ENCODE measurements at regions not wholly inside any gene's neighbourhood (a gene's known extent, or its start where the extent isn't known, plus 50 kb on each side); places are given as distances from the start of the nearest gene placed in this dataset.

DNA sequence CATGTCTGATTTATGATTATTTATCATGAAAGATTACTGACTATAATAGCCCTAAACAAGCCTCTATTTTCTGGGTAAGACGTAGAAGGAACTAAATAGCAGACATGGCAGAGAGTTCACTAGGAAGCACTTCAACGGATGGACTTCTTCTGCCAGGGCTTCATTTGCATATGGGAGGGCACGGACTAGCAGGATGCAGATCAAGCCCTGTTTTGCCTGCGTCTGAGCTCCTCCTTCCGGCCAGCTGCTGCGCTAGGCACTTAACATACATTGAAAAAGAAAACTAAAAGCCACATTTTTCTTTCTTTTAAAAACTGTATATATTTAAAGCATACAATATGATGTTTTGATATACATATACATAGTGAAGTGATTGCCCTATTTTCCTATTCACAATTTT lies 340.0 kb upstream of the MEX3C start:
- ATAC-seq (ENCODE audit: insufficient read depth, low read depth) (0 out of 3 replicates have a peak, but pooled peaks have one; percentile 52), DNase-seq (peak; percentile 10)
- no peak overlapping the region for H3K27ac ChIP-seq (ENCODE audit: low read length)

DNA sequence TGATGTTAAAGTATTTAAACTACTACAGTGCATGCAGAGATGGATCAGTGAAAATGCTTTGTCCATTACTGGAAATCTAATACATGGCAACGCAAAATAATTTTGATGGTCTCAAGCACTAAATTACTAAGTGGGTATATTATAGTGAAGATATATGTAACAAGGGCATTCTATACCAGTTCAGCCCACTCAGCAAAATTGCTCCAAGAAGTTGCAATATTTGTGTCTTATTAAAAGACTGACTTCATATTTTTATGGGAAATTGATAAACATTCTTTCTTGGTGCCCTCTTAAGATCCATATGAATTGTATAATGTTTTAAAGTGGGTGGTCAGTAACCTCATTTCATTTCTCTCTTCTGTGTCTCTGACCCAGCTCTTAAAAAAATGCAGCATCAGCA lies 343.1 kb upstream of the MEX3C start:
- no peaks in the 10 kb centered on the region for H3K9me3 ChIP-seq (ENCODE audit: insufficient read depth, low read length, severe bottlenecking)
- no peaks in the 10 kb centered on the region for H3K27me3 ChIP-seq (ENCODE audit: insufficient read depth, low read length, poor library complexity)
- no peak overlapping the region for H3K4me2 ChIP-seq (ENCODE audit: insufficient read depth, low read length)
- H4K20me1 ChIP-seq (ENCODE audit: insufficient read depth, low read length), result no peaks in the 10 kb centered on the region
- H3K4me1 ChIP-seq (ENCODE audit: insufficient read depth, low read length), result no peaks in the 10 kb centered on the region
- no peaks in the 10 kb centered on the region for H3K36me3 ChIP-seq (ENCODE audit: insufficient read depth, low read length)
- no peaks in the 10 kb centered on the region for H3K79me2 ChIP-seq (ENCODE audit: insufficient read depth, low read length)
- H3K4me3 ChIP-seq (ENCODE audit: low read depth in 1 of 2, low read length in 2 of 2), result no peak overlapping the region
- no peak for DNase-seq
- no peak overlapping the region for H3K9ac ChIP-seq (ENCODE audit: low read depth, low read length)
- no peak overlapping the region for H2AFZ ChIP-seq (ENCODE audit: low read depth, low read length)
- TF ChIP-seq EZH2 (IDR thresholded peaks at IDR 0.05; ENCODE audit: borderline replicate concordance, low read depth, low read length, severe bottlenecking), result no peak
- TF ChIP-seq, protein P1, sequence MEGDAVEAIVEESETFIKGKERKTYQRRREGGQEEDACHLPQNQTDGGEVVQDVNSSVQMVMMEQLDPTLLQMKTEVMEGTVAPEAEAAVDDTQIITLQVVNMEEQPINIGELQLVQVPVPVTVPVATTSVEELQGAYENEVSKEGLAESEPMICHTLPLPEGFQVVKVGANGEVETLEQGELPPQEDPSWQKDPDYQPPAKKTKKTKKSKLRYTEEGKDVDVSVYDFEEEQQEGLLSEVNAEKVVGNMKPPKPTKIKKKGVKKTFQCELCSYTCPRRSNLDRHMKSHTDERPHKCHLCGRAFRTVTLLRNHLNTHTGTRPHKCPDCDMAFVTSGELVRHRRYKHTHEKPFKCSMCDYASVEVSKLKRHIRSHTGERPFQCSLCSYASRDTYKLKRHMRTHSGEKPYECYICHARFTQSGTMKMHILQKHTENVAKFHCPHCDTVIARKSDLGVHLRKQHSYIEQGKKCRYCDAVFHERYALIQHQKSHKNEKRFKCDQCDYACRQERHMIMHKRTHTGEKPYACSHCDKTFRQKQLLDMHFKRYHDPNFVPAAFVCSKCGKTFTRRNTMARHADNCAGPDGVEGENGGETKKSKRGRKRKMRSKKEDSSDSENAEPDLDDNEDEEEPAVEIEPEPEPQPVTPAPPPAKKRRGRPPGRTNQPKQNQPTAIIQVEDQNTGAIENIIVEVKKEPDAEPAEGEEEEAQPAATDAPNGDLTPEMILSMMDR (IDR thresholded peaks at IDR 0.05; ENCODE audit: borderline replicate concordance, extremely low read depth, low read length, poor library complexity, severe bottlenecking), result no peak
- ATAC-seq (ENCODE audit: insufficient read depth, low read depth), result no peak
- no peak overlapping the region for H3K27ac ChIP-seq (ENCODE audit: low read length)

More for the DNA sequence above, 340.0 kb upstream of the MEX3C start:
- no peaks in the 10 kb centered on the region for H3K4me1 ChIP-seq (ENCODE audit: insufficient read depth, low read length)
- H2AFZ ChIP-seq (ENCODE audit: low read depth, low read length), result no peak overlapping the region
- H4K20me1 ChIP-seq (ENCODE audit: insufficient read depth, low read length), result no peaks in the 10 kb centered on the region
- H3K9me3 ChIP-seq (ENCODE audit: insufficient read depth, low read length, severe bottlenecking), result no peaks in the 10 kb centered on the region
- H3K36me3 ChIP-seq (ENCODE audit: insufficient read depth, low read length), result no peaks in the 10 kb centered on the region
- H3K4me2 ChIP-seq (ENCODE audit: insufficient read depth, low read length), result no peak overlapping the region
- H3K79me2 ChIP-seq (ENCODE audit: insufficient read depth, low read length), result no peaks in the 10 kb centered on the region
- no peaks in the 10 kb centered on the region for H3K27me3 ChIP-seq (ENCODE audit: insufficient read depth, low read length, poor library complexity)
- no peak overlapping the region for H3K4me3 ChIP-seq (ENCODE audit: low read depth in 1 of 2, low read length in 2 of 2)
- no peak for TF ChIP-seq EZH2 (IDR thresholded peaks at IDR 0.05; ENCODE audit: borderline replicate concordance, low read depth, low read length, severe bottlenecking)
- TF ChIP-seq, protein P1 (IDR thresholded peaks at IDR 0.05; ENCODE audit: borderline replicate concordance, extremely low read depth, low read length, poor library complexity, severe bottlenecking), result no peak
- H3K9ac ChIP-seq (ENCODE audit: low read depth, low read length), result no peak overlapping the region

DNA sequence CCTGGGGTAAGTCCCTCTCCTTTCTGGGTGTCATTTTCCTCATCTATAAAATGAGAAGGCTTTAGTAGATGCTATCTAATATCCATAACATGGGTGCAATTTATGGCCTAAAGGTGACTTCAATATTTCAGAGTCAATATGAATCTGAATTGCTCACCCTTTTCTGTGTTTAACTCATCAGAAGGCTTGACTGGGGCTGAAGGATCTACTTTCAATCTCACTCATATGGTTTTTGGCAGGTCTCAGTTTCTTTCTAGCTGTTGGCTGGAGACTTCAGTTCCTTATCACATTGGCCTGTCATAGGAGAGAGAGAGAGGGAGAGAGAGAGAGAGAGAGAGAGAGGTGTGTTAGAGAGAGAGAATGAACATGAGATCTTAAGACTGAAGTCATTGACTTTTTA lies 343.7 kb upstream of the MEX3C start:
- DNase-seq (no peak), ATAC-seq (ENCODE audit: insufficient read depth, low read depth) (no peak)

More for the DNA sequence above, 343.7 kb upstream of the MEX3C start:
- Histone ChIP-seq H3K4me1 (ENCODE audit: insufficient read depth, low read length) (no peaks in the 10 kb centered on the region), H3K4me2 (ENCODE audit: insufficient read depth, low read length) (no peak overlapping the region), H3K27ac (ENCODE audit: low read length) (no peak overlapping the region), H3K79me2 (ENCODE audit: insufficient read depth, low read length) (no peaks in the 10 kb centered on the region), H3K4me3 (ENCODE audit: low read depth in 1 of 2, low read length in 2 of 2) (no peak overlapping the region), H3K36me3 (ENCODE audit: insufficient read depth, low read length) (no peaks in the 10 kb centered on the region), H4K20me1 (ENCODE audit: insufficient read depth, low read length) (no peaks in the 10 kb centered on the region), H3K9me3 (ENCODE audit: insufficient read depth, low read length, severe bottlenecking) (no peaks in the 10 kb centered on the region), H3K27me3 (ENCODE audit: insufficient read depth, low read length, poor library complexity) (no peaks in the 10 kb centered on the region), H2AFZ (ENCODE audit: low read depth, low read length) (no peak overlapping the region), H3K9ac (ENCODE audit: low read depth, low read length) (no peak overlapping the region)
- TF ChIP-seq EZH2 (IDR thresholded peaks at IDR 0.05; ENCODE audit: borderline replicate concordance, low read depth, low read length, severe bottlenecking), result no peak
- TF ChIP-seq, protein P1 (IDR thresholded peaks at IDR 0.05; ENCODE audit: borderline replicate concordance, extremely low read depth, low read length, poor library complexity, severe bottlenecking), result no peak
